ENCODE measurements at regions not wholly inside any gene's neighbourhood (a gene's known extent, or its start where the extent isn't known, plus 50 kb on each side); places are given as distances from the start of the nearest gene placed in this dataset.
"Not testable (repeated sequence)": the region's sequence is repeated elsewhere in the genome, so short reads cannot be mapped to it uniquely, and the experiment has no call there.

GRCh38 chr18:41639218-41639617, 315.8 kb upstream of the PIK3C3 start:
- no peak overlapping the region for H3K27ac ChIP-seq
- in situ Hi-C loops (cut with MboI; ENCODE audit: low pct_ligation_motif_present in 1 of 4, low pct_unique_long_range_greater_than_20kb in 1 of 4, low sequenced_read_pairs in 3 of 4) = no loop called here
- no peak for DNase-seq
- H3K36me3 ChIP-seq = no peaks in the 10 kb centered on the region
- no peaks in the 10 kb centered on the region for H3K4me1 ChIP-seq
- no peak overlapping the region for H3K4me3 ChIP-seq
- TF ChIP-seq EP300 (IDR thresholded peaks at IDR 0.05; ENCODE audit: low read depth) (no peak), POLR2A (IDR thresholded peaks at IDR 0.05) (no peak), POLR2AphosphoS5 (IDR thresholded peaks at IDR 0.05) (no peak), CTCF (IDR thresholded peaks at IDR 0.05) (no peak)
- no peaks in the 10 kb centered on the region for H3K9me3 ChIP-seq
- intact Hi-C loops (cut with DNase I; ENCODE audit: low total_unique reads) = no loop called here
- no peaks in the 10 kb centered on the region for H3K27me3 ChIP-seq

GRCh38 chr18:41631723-41632285, 323.2 kb upstream of the PIK3C3 start:
- 93 to 100% methylated on average over 2 to 26 of the region's 26 CpGs for WGBS, 2 donors (ENCODE audit: low coverage in 1 of 2)

GRCh38 chr18:41630232-41630886, 324.7 kb upstream of the PIK3C3 start:
- DNase-seq = no peak
- Histone ChIP-seq H3K36me3 (no peaks in the 10 kb centered on the region), H3K4me1 (no peaks in the 10 kb centered on the region), H3K4me3 (no peak overlapping the region), H3K27me3 (no peaks in the 10 kb centered on the region), H3K9me3 (no peaks in the 10 kb centered on the region), H3K27ac (no peak overlapping the region)
- WGBS, 2 donors (ENCODE audit: low coverage in 1 of 2) = 79 to 81% methylated on average over 4 to 8 of the region's 8 CpGs
- in situ Hi-C loops (cut with MboI; ENCODE audit: low pct_ligation_motif_present in 1 of 4, low pct_unique_long_range_greater_than_20kb in 1 of 4, low sequenced_read_pairs in 3 of 4) (no loop called here), intact Hi-C loops (cut with DNase I; ENCODE audit: low total_unique reads) (no loop called here)
- TF ChIP-seq CTCF (IDR thresholded peaks at IDR 0.05) = no peak
- TF ChIP-seq POLR2AphosphoS5 (IDR thresholded peaks at IDR 0.05) = no peak
- TF ChIP-seq POLR2A (IDR thresholded peaks at IDR 0.05) = no peak
- TF ChIP-seq EP300 (IDR thresholded peaks at IDR 0.05; ENCODE audit: low read depth) = no peak

More at GRCh38 chr18:41631723-41632285, 323.2 kb upstream of the PIK3C3 start:
- H3K27me3 ChIP-seq; in situ Hi-C loops (cut with MboI; ENCODE audit: low pct_ligation_motif_present in 1 of 4, low pct_unique_long_range_greater_than_20kb in 1 of 4, low sequenced_read_pairs in 3 of 4); intact Hi-C loops (cut with DNase I; ENCODE audit: low total_unique reads); H3K4me3 ChIP-seq; DNase-seq; H3K9me3 ChIP-seq; H3K27ac ChIP-seq; H3K36me3 ChIP-seq; H3K4me1 ChIP-seq: not testable (repeated sequence)

GRCh38 chr18:41624460-41624859, 330.6 kb upstream of the PIK3C3 start:
- no peak overlapping the region for H3K4me3 ChIP-seq
- in situ Hi-C loops (cut with MboI; ENCODE audit: low pct_ligation_motif_present in 1 of 4, low pct_unique_long_range_greater_than_20kb in 1 of 4, low sequenced_read_pairs in 3 of 4) = no loop called here
- H3K27ac ChIP-seq = no peak overlapping the region
- WGBS, 2 donors (ENCODE audit: low coverage in 1 of 2) = 93% methylated on average over 3 of the region's 3 CpGs
- H3K9me3 ChIP-seq = no peaks in the 10 kb centered on the region
- no peaks in the 10 kb centered on the region for H3K27me3 ChIP-seq
- intact Hi-C loops (cut with DNase I; ENCODE audit: low total_unique reads) = no loop called here
- TF ChIP-seq POLR2AphosphoS5 (IDR thresholded peaks at IDR 0.05) (no peak), EP300 (IDR thresholded peaks at IDR 0.05; ENCODE audit: low read depth) (no peak), POLR2A (IDR thresholded peaks at IDR 0.05) (no peak)
- no peaks in the 10 kb centered on the region for H3K4me1 ChIP-seq
- no peaks in the 10 kb centered on the region for H3K36me3 ChIP-seq
- no peak for DNase-seq

GRCh38 chr18:41621177-41621576, 333.9 kb upstream of the PIK3C3 start:
- Histone ChIP-seq H3K4me3 (no peak overlapping the region), H3K4me1 (no peaks in the 10 kb centered on the region), H3K36me3 (no peaks in the 10 kb centered on the region), H3K27ac (no peak overlapping the region), H3K9me3 (no peaks in the 10 kb centered on the region), H3K27me3 (no peaks in the 10 kb centered on the region)
- TF ChIP-seq CTCF (IDR thresholded peaks at IDR 0.05) = no peak
- TF ChIP-seq POLR2AphosphoS5 (IDR thresholded peaks at IDR 0.05) = no peak
- TF ChIP-seq EP300 (IDR thresholded peaks at IDR 0.05; ENCODE audit: low read depth) = no peak
- no peak for TF ChIP-seq POLR2A (IDR thresholded peaks at IDR 0.05)
- WGBS, 2 donors (ENCODE audit: low coverage in 1 of 2) = 29 to 38% methylated on average over 1 of the region's 1 CpG
- DNase-seq = no peak
- intact Hi-C loops (cut with DNase I; ENCODE audit: low total_unique reads) (no loop called here), in situ Hi-C loops (cut with MboI; ENCODE audit: low pct_ligation_motif_present in 1 of 4, low pct_unique_long_range_greater_than_20kb in 1 of 4, low sequenced_read_pairs in 3 of 4) (no loop called here)
